Nephron progenitor cell (in vitro differentiated cells): ENCODE measurements at regions not wholly inside any gene's neighbourhood (a gene's known extent, or its start where the extent isn't known, plus 50 kb on each side); places are given as distances from the start of the nearest gene placed in this dataset.

Source experiments
- DNase-seq: peaks from one replicate; pipeline ENCODE4 v3.0.0; 2021
- H3K27ac Mint-ChIP-seq: 2 replicates; pipeline ENCODE4 v1.8.0; 2021; ENCODE audit warnings: mild to moderate bottlenecking, moderate library complexity, mixed read lengths
- H3K27me3 Mint-ChIP-seq: 2 replicates; pipeline ENCODE4 v1.8.0; 2021; ENCODE audit warnings: mild to moderate bottlenecking, low read depth, mixed read lengths; ENCODE audit not compliant: poor library complexity
- H3K36me3 Mint-ChIP-seq: 2 replicates; pipeline ENCODE4 v1.8.0; 2021; ENCODE audit warnings: low read depth, mixed read lengths
- H3K4me1 Mint-ChIP-seq: 2 replicates; pipeline ENCODE4 v1.8.0; 2021; ENCODE audit warnings: mixed read lengths
- H3K4me3 Mint-ChIP-seq: 2 replicates; pipeline ENCODE4 v1.8.0; 2021; ENCODE audit warnings: mild to moderate bottlenecking, moderate library complexity, mixed read lengths
- H3K9me3 Mint-ChIP-seq: 2 replicates; pipeline ENCODE4 v1.8.0; 2021; ENCODE audit warnings: mild to moderate bottlenecking, moderate library complexity, mixed read lengths
- TF ChIP-seq, protein P1 (sequence below): fragments of 200-600 bp; sonication (generic); IDR thresholded peaks from 2 replicates; pipeline ENCODE4 v1.5.0; 2021; ENCODE audit warnings: antibody characterized with exemption

DNA sequence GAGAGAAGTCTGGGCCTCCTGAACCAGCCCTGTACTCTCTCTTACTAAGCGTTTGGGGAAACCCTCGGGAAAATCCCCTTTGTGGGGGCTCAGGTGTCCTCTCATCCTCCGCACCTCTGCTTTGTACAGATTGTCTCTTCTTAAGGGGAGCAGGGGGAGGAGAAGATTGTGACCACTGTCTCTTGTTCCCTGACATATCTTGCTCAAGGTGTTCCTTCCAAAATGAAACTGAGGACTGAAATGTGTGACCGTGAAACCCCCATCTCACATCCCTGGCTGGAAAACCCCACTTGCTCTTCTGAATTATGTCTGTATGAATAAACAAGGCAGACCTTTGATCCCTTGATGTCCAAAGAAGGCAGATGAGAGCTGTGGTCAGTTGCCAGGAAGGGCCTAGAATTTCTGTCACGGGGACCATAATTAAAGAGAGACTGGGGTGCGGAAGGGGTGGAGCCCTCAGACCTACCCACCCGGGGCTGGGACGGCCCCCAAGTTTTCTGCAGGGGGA lies 369.8 kb downstream of the AACS start:
- H3K27ac Mint-ChIP-seq: no peak overlapping the region
- no peaks in the 10 kb centered on the region for H3K36me3 Mint-ChIP-seq
- H3K4me3 Mint-ChIP-seq: no peak overlapping the region
- DNase-seq: no peak
- H3K27me3 Mint-ChIP-seq: peaks cover 4% of the 10 kb centered on the region
- no peaks in the 10 kb centered on the region for H3K9me3 Mint-ChIP-seq
- TF ChIP-seq, protein P1, sequence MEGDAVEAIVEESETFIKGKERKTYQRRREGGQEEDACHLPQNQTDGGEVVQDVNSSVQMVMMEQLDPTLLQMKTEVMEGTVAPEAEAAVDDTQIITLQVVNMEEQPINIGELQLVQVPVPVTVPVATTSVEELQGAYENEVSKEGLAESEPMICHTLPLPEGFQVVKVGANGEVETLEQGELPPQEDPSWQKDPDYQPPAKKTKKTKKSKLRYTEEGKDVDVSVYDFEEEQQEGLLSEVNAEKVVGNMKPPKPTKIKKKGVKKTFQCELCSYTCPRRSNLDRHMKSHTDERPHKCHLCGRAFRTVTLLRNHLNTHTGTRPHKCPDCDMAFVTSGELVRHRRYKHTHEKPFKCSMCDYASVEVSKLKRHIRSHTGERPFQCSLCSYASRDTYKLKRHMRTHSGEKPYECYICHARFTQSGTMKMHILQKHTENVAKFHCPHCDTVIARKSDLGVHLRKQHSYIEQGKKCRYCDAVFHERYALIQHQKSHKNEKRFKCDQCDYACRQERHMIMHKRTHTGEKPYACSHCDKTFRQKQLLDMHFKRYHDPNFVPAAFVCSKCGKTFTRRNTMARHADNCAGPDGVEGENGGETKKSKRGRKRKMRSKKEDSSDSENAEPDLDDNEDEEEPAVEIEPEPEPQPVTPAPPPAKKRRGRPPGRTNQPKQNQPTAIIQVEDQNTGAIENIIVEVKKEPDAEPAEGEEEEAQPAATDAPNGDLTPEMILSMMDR: no peak
- H3K4me1 Mint-ChIP-seq: peaks cover 12% of the 10 kb centered on the region

GRCh38 chr12:125435871-125436270 lies 370.6 kb downstream of the AACS start:
- H3K4me1 Mint-ChIP-seq: peaks cover 4% of the 10 kb centered on the region
- TF ChIP-seq, protein P1: no peak
- no peaks in the 10 kb centered on the region for H3K9me3 Mint-ChIP-seq
- H3K4me3 Mint-ChIP-seq: no peak overlapping the region
- no peak for DNase-seq
- no peak overlapping the region for H3K27ac Mint-ChIP-seq
- H3K36me3 Mint-ChIP-seq: no peaks in the 10 kb centered on the region
- H3K27me3 Mint-ChIP-seq: peaks cover 4% of the 10 kb centered on the region

- Mint-ChIP-seq H3K27me3 (peaks cover 8% of the 10 kb centered on the region), H3K4me3 (no peak overlapping the region), H3K27ac (no peak overlapping the region), H3K9me3 (no peaks in the 10 kb centered on the region), H3K36me3 (no peaks in the 10 kb centered on the region), H3K4me1 (peaks cover 4% of the 10 kb centered on the region)
- DNase-seq: no peak
- TF ChIP-seq, protein P1: no peak
Measured at GRCh38 chr12:125436686-125437085, 371.5 kb downstream of the AACS start.

- peaks cover 8% of the 10 kb centered on the region for H3K27me3 Mint-ChIP-seq
- H3K9me3 Mint-ChIP-seq: no peaks in the 10 kb centered on the region
- TF ChIP-seq, protein P1: no peak
- DNase-seq: no peak
- no peak overlapping the region for H3K27ac Mint-ChIP-seq
- H3K4me1 Mint-ChIP-seq: peaks cover 34% of the 10 kb centered on the region
- H3K36me3 Mint-ChIP-seq: no peaks in the 10 kb centered on the region
- no peak overlapping the region for H3K4me3 Mint-ChIP-seq
Measured at GRCh38 chr12:125440399-125440798, 375.2 kb downstream of the AACS start.

DNA sequence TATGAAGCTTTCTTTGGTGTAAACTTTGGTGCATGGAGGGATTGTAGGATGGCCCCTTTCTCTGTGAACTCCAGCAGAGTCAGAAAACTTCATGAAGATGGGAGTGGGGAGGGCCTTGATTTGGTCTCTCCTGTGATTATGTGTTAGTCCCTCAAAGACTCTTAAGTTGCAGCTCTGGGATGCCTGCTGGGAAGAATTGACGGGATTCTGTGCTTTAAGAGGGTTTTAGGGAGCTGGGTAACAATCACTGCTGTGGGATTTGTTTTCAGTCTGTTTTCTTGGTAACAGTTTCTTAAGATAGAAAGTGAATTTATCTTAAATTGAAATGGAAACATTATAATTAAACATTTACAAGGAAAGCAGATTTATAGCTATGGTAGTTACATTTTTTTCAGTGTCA lies 378.1 kb downstream of the AACS start:
- H3K27me3 Mint-ChIP-seq: peaks cover 8% of the 10 kb centered on the region
- H3K36me3 Mint-ChIP-seq: no peaks in the 10 kb centered on the region
- H3K27ac Mint-ChIP-seq: peak overlapping the region; percentile 64
- TF ChIP-seq, protein P1: no peak
- DNase-seq: no peak
- no peak overlapping the region for H3K4me3 Mint-ChIP-seq
- peaks cover 8% of the 10 kb centered on the region for H3K9me3 Mint-ChIP-seq
- peaks cover 34% of the 10 kb centered on the region for H3K4me1 Mint-ChIP-seq

DNA sequence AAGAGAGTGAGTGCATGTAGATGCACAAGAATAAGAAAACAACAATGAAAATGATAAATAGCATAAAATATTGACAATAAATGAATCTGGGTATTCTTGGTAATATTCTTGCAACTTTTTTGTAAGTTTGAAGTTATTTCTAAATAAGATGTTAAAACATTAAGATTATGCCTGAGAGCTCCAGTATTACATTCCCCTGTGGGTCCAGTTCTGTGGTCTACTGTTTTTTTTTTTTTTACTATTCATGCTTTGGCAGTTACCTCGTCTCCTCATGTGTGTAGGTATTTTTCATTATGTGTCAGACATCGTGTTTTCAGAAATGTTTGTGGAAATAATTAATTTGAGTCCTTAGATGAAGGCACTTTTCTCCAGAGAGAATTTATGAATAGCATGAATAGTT lies 386.2 kb downstream of the AACS start:
- H3K27ac Mint-ChIP-seq: no peak overlapping the region
- peaks cover 5% of the 10 kb centered on the region for H3K36me3 Mint-ChIP-seq
- no peak for DNase-seq
- H3K27me3 Mint-ChIP-seq: peaks cover 4% of the 10 kb centered on the region
- TF ChIP-seq, protein P1: no peak
- H3K4me3 Mint-ChIP-seq: no peak overlapping the region
- peaks cover 40% of the 10 kb centered on the region for H3K9me3 Mint-ChIP-seq
- peaks cover 11% of the 10 kb centered on the region for H3K4me1 Mint-ChIP-seq
